GM18511 (cell line): ENCODE measurements at regions not wholly inside any gene's neighbourhood (a gene's known extent, or its start where the extent isn't known, plus 50 kb on each side); places are given as distances from the start of the nearest gene placed in this dataset.
"Not testable (repeated sequence)": the region's sequence is repeated elsewhere in the genome, so short reads cannot be mapped to it uniquely, and the experiment has no call there.

Experiments used
- ATAC-seq: cut with Tn5 transposase; IDR thresholded peaks from one replicate; pipeline ENCODE4 v1.9.1; 2021; ENCODE audit warnings: mild to moderate bottlenecking, moderate library complexity; ENCODE audit not compliant: unreplicated experiment

DNA sequence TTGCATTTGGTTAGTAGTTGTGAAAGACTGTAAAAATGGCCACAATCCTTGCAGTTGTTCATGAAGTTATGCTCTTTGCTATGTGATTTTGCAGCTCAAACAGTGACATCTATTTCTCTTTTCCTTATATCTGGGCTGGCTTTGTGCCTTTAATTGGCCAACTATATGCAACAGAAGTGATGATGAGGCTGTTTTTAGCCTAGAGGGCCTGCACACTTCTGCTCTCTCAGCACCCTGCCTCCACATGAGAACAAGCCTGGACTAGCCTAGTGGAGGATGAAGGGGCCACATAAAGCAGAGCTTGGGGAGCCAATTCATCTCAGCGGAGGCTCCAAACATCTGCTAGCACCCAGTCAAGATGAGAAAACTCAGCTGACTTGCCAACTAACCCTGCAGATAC lies 339.8 kb downstream of the OMA1 start:
- no peak for ATAC-seq

DNA sequence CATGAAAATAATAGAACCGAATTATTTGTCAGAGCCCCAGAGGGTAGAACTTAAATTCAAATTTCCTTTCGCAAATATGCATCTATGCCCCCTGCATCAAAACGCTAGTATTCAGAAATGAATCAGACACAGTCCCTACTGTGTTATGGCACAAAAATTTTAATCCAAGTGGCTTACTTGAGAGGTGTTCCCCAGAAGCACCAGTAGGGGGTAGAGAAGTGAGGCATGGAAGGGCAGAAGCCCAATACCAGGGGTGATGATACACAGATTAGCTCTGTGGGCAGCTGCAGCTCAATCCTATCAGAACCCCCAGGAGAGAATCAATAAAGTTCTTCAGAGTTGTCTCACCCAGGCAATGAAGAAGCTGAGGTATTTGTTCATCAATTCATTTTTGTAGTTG lies 342.2 kb downstream of the OMA1 start:
- ATAC-seq, result no peak

DNA sequence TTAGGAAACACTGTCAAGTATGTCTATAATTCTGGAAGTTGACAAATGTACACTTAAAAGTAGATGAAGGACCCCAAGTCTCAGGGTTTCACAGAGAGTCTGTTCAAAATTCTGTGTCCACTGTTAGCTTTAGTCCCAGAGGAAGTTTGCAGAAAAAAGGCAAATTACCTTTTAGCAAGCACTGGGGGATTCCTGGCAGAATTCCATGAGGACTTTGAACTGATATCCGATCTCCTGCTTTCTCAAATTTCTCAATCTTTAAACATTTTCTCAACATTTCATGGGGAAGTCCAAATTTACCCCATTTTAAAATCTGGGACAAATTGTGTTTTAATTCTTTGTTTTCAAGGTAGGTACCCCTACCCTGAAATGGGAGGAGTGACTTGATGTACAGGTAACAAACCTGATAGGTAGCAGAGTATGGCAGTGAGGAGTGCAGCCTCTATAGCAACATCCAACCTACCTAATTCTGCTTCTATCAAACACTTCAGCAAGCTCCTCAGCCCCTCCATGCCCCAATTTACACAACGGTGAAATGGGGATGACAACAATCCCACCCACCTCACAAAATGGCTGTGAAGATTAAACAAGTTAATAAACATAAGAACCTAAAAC lies 344.9 kb downstream of the OMA1 start:
- ATAC-seq, result no peak

DNA sequence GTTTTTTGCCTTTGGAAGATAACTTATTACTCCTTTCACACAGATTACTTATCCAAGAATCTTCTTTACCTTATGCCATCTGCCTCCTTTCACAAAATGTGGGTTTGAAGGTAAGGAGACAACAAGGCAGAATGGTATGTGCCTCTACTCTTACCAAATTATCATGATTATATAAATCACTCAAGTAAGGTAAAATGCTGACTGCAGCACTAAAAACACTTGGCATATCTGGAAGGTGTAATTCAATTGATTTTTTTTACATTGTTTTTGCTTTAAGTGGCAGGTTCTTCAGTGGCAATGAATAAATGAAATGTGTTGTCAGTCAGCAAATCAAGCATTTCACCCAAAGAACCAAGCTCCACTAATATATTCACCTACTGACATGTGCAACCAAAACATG lies 346.1 kb downstream of the OMA1 start:
- ATAC-seq, result no peak

DNA sequence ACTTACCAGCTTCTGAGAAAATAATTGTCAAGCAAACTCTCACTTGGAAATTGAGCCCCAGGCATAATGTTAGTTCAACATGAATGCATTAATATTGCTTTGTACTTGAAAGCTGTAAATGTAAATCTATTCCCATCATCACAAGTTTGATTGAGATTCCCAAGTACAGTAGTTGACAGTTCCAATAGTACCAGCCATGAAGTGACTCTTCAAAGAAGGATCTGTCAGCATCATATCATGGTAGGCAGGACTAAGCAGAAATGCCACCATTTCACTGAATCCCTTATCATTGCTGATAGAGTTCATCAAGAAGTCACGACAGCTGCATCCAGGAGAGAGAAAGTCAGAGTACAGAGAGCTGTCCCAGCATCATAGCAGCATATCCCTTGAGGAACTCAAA lies 348.7 kb downstream of the OMA1 start:
- no peak for ATAC-seq

DNA sequence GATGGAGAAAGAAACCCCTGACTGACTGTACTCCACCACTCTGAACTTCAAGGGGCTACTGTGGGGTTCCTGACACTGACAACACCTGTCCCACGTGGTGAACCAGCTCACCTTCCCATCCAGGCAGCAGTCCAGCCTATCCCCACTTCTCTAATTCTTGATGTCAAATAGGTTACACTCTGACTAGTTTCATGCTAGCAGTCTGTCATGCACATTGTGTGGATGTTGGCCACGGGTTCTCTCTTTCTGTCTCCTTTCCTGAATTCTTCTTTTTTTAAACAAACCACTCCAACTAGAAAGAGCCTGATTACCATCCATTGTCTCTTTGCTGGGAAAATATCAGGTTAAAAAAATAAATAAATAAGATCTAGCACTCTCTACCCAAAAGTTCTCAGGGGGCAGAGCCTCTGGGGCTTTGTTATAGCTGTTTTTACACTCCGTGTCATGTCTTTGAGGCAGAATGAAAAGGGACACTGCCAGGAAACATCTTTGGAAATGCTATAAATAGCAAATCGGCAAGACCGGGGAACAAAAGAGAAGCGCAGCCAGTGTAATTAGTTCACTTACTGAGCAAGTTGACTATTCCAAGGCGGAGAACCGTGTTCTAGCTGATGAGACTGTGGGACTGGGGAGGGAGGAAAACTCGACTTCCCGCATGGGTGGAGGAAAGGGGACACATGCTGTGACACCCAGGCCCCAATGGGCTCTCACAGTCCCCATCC lies 356.1 kb downstream of the OMA1 start:
- ATAC-seq, result no peak

DNA sequence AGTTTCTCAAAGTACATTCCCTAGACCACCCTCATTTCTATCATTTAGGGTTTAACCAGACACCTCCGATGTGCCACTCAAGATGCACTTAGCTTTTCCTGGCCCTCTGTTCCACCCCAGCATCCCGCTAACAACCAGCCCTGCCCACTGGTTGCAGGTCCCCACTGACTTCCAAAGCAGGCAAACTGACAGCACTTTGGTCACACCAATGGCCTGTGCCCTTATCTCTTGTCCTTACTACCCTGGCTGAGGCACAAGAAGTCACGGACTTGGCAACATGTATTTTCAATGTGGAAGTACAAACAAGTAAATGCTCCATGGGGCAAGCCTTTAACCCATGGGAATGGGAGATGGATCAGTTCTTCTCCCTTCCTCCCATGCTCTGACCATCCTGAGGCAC lies 357.1 kb downstream of the OMA1 start:
- ATAC-seq, result no peak

DNA sequence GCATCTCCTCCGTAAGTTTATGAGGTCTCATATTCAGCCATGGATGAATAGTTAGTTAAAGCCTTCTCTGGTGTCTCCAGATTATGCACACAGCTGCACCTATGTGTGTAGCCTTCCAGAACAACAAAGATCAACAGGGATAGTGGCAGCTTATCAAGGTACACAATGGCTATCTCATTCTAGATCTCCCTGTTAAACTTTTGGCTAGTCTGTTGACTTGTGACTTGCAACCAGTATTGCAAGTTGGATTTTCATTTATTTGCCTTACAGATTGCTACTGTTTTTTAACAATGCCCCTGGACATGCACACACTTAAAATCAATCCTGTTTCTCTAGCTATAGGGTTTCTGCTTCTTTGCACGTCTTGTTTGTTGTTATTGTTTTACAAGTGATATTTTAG lies 363.2 kb downstream of the OMA1 start:
- no peak for ATAC-seq

DNA sequence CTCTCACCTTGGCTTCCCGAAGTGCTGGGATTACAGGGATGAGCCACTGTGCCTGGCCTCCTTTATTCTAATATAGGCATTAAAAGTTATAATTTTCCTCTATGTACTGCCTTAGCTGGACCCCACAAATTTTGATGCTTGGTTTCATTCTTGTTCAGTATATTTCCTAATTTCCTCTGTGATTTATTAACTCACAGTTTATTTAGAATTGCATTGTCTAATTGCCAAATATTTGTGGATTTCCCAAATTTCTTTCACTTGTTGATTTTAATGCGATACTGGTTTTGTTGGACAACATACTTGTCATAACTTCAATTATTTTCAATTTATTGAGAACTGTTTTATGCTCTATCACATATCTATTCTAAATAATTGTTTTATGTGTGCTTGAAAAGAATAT lies 366.0 kb downstream of the OMA1 start:
- no peak for ATAC-seq

DNA sequence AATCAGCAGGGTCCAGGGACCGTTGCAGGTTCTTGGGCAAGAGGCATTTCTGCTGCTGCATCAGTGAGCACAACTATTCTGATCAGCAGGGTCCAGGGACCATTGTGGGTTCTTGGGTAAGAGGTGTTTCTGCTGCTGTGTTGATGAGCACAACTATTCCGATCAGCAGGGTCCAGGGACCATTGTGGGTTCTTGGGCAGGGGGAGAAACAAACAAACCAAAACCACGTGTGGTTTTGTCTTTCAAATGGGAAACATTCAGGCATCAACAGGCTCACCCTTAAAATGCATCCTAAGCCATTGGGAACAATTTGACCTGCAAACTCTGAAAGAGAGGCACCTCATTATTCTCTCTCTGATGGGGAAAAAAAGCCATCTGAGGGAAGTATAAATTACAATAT lies 377.4 kb downstream of the OMA1 start:
- not testable (repeated sequence) for ATAC-seq

DNA sequence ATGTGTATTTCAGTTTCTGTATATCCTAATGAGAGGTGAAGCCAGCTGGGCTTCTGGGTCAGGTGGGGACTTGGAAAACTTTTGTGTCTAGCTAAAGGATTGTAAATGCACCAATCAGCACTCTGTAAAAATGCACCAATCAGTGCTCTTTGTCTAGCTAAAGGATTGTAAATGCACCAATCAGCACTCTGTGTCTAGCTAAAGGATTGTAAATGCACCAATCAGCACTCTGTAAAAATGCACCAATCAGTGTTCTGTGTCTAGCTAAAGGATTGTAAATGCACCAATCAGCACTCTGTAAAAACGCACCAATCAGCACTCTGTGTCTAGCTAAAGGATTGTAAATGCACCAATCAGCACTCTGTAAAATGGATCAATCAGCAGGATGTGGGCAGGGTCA lies 379.4 kb downstream of the OMA1 start:
- ATAC-seq, result not testable (repeated sequence)

DNA sequence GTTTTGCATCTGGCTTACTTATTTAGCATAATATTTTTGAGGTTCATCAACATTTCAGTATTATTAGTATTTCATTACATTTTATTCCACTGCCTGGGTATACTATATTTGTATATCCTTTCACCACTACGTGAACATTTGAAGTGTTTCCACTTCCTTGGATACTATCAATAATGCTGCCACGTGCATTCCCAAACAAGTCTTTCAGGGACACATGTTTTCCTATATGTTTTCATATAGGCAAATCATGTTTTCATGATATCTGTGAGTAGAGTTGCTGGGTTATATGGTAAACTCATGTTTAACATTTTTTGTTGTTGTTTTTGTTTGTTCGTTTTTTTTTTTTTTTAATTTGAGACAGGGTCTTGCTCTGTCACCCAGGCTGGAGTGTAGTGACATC lies 380.1 kb downstream of the OMA1 start:
- no peak for ATAC-seq

DNA sequence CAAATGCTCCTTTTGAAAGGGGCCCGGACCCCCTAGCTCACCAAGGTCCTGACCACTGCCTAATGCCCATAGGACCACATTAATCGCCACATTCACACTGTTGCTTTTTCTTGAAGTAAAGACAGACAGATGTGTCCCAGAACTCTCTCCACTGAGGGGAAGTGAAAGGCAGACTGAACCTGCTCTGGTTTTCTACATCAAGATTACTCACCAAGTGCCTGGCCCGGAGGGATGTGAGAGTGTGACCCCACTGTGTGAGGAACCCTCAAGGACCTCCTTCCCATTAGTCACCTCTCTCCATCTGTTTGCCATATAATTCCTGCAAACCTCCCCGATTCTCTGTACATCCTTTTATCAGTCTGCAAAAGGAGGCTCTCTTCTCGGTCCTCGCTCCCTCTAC lies 381.5 kb downstream of the OMA1 start:
- ATAC-seq, result no peak

DNA sequence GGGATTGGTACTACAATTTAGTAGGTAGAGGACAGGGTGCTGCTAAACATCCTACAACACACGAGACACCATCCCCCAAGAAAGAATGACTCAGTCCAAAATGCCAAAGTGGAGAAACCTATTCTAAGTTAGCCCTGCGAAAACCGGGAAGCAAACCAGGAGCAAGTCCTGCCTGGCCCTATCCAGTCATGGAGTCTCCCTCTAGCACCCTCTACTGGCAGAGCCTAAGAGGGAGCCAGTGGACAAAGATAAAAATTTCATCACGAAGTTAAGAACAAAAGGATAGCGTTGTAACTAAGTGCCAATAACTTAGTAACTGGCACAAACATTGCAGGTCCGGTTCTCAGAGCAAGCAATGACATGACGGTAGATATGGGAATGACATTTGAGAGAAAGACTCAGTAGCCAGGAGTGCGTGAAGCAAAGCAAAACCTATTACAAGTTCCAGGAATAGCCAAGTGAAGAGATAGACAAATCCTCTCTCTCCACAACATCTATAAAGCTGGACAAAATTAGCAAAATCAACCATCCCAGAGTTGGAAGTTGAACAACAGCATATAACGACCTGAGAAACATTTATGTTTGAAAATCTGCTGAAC lies 383.5 kb downstream of the OMA1 start:
- ATAC-seq, result no peak

DNA sequence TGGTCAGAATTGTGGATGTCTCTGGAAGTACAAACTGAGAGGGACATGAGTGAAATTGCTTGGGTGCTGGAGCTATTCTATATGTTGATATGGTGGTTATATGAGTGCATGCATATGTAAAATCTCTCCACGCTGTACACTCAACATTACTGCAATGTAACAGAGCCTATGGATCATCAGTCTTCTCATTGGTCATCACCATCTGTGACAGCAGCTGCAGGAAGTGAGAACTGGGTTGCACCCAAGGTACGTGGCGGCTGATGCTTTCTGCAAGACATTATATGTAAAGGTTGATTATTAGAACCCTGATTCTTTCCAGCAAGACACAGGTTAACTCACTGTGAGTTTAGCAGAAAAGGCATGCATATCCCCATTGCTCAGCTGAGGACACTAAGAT lies 387.1 kb downstream of the OMA1 start:
- no peak for ATAC-seq

DNA sequence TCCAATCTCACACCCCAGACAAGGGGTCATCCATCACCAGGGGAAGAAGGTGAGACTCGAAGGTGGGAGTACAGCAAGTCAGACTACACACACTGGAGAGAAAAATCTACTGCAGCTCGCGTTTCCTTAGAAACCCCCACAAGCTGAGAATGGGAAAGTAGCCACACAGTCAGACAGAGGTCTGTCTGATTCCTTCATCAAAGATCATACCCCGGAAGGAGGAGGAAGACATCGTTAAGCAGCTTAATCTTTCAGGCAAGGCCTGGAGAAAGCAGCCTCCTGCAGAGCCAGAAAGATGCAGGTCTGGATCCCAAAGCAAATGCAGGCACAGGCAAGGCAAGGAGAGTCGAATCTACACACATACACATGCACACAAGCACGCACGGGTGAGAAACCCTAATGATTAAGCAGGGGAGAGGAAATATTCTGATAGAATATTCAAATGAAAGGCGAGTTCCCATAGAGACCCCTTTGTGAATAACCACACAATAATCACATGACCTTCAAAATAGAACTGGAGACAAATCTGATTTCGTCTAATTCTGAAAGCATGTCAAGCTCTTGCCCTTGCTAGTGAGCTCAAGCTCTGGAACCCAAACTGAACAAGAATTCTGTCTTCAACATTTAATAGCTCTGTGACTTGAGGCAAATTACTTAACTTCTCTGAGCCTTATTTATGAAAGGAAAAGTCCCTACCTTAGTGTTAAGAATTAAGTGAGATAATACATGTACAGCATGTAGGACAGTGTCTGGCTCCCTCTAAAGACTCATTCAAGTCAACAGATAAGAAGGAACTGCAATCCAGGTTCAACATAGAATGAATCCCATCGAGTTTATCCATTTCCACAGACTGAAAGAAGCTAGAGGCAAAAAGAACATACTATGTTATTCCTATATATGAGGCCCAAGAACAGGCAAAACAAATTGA lies 387.8 kb downstream of the OMA1 start:
- no peak for ATAC-seq

DNA sequence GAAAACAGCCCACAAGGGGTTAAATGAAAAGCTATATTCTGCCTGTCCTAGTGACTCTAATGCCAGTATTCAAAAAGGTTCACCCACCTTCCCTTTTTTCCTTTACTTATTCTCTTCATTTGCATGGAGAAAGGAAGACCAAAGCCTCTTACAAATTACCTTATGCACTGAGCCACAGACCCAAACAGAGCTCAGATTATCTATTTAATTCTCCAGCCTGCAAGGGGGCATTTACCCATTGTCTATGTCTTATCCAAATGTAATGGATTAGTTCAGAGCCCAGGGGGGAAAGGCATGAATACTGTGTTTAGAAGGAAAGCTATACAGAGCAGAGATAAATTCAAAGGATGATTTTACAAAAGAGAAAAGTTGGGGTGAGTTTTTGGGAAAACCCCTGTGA lies 388.5 kb downstream of the OMA1 start:
- ATAC-seq, result no peak

DNA sequence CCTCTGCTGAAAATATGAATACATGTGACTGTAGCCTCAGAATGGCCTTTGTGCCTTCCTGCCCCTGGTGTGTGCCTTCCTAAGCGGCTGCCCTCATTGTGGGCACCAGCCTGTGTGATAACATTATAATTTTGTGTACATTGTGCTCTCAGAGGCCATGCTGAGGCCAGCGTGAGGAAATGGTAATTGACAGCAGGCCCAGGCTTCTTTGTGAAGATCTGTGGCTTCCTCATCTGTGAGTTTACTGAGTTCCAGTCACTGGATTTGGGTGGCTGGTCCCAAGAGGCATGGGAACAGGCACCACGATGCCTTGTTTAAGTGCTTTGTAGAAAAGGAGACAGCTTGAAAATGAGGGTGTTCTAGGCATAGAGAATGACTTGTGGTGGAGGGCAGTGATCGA lies 389.3 kb downstream of the OMA1 start:
- ATAC-seq, result no peak

DNA sequence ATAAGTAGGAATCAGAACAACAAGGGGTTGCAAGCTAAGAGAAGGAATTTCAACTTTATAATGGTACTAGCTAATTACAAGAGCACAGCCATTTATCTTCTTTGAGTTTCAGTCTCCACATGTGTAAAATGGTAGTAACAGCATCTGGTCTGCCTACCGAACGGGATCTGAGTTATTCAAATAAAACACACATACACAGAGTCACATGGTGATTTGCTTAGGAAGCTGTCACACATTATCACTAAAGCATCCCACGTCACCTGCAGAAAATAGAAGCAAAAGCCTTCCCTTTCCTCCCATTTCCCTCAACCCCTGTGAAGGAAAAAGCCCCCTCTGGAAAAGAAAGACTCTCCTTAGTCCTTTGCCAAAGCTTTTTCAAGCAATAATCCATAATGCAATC lies 389.7 kb downstream of the OMA1 start:
- no peak for ATAC-seq

DNA sequence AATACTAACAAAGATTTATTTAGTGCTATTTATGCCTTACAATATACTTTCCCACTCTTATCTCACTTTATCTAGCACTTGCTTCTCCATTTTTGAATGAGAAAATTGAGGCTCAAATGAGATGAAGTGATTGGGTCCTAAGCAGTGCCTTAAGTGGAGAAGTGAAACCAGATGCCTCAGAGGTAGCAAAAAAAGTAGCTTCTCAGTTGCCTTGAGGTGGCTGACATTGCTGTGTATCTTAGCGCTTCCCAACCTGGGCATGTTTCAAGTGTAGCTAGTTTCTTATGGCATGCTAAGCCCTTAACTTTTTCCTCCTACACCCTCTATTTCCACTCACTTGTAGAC lies 390.4 kb downstream of the OMA1 start:
- ATAC-seq, result no peak

DNA sequence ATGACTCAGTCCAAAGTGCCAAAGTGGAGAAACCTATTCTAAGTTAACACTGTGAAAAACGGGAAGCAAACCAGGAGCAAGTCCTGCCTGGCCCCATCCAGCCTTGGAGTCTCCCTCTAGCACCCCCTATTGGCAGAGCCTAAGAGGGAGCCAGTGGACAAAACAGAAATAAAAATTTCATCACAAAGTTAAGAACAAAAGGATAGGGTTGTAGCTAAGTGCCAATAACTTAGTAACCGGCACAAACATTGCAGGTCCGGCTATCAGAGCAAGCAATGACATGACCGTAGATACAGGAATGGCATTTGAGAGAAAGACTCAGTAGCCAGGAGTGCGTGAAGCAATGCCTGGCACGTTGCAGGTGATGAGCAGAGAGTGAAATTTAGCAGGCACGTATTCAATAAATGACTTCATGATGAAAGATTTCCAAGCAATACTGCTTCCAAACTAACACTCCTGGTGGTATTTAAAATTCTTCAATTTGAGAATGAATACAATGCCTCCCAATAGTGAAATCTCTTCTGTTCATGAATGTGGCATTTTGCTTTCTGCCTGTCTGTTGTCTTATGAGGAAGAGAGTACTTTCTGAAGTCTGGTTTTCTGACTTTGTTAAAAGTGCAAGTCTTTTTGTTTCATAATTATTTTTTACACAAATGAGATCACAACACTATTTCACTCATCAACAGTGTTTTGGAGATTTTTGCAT lies 391.0 kb downstream of the OMA1 start:
- no peak for ATAC-seq
